Tibial nerve (tissue), 4 donors: ENCODE measurements at regions not wholly inside any gene's neighbourhood (a gene's known extent, or its start where the extent isn't known, plus 50 kb on each side); places are given as distances from the start of the nearest gene placed in this dataset.

Experiments
- CTCF ChIP-seq, 5 experiments: fragments of 200-600 bp in 3 of 5; fragments of 450-650 bp in 2 of 5; sonication (generic) in 3 of 5; IDR thresholded peaks; one replicate each; pipeline ENCODE4 v1.5.1; 2016 to 2019; ENCODE audit warnings: antibody characterized with exemption in 5 of 5, mild to moderate bottlenecking in 3 of 5, moderate library complexity in 2 of 5
- EP300 ChIP-seq, 2 donors: sonication (generic); formaldehyde crosslinking; IDR thresholded peaks; one replicate each; pipeline ENCODE4 v1.6.1; 2017; ENCODE audit warnings: antibody characterized with exemption in 2 of 2, mild to moderate bottlenecking in 1 of 2
- POLR2A ChIP-seq, 2 donors: fragments of 450-650 bp; IDR thresholded peaks; one replicate each; pipeline ENCODE4 v1.6.1; 2017; ENCODE audit warnings: antibody characterized with exemption in 2 of 2, mild to moderate bottlenecking in 2 of 2, moderate library complexity in 2 of 2

DNA sequence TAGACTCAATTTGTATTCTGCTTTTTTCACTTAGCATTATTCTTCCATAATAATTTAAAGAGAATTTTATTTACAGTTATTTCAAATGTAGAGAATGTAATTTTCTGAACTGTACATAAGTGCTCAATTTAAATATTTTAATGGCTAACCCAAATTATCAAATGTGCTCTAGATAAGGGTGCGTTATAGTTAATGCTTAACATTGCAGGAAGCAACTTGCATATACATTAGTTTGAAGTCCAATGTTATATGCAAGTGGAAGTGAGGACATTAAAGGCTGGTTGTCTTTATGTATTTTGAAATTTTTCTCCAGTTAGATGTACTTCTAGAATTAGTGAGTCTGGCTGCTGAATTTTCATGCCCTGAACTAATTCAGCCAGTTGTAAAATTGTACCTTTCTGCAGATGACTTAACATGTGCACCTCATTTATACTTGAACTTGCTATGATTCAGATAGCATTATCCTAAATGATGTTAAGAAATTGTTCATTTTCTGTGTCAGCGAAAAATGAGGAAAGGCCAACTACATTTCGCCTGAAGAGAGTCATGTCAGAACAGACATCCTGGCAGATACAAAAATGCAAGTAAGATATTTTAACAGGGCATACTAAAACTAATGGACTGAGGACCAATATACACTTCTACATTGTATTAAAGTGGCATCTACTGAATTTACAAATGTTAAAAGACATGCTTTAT is 59.2 kb upstream of the GAREM1 start:
- TF ChIP-seq CTCF (IDR thresholded peaks at IDR 0.05) (no peak), POLR2A (IDR thresholded peaks at IDR 0.05) (no peak), EP300 (IDR thresholded peaks at IDR 0.05) (no peak)
